ENCODE measurements at regions not wholly inside any gene's neighbourhood (a gene's known extent, or its start where the extent isn't known, plus 50 kb on each side); places are given as distances from the start of the nearest gene placed in this dataset.

DNA sequence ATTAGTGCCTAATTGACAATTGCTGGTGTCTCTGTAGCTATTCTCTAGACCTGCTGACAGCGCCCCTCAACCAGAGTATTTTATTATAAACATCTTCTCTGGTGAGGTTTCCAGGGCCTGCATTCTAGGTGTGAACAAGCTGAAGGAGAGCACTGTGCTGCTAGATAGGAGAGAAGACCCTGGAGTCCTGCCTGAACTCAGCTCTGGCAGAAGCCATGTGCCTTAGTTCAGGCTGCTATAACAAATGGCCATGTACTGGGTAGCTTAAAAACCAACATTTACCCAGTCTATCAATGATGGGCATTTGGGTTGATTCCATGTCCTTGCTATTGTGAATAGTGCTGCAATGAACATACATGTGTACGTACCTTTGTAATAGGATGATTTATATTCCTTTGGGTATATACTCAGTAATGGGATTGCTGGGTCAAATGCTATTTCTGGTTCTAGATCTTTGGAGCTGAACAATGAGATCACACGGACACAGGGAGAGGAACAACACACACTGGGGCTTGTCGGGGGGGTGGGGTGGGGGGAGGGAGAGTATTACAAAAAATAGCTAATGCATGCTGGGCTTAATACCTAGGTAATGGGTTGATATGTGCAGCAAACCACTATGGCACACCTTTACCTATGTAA, 185.5 kb upstream of the CPEB2 start:
- DNase-seq, result no peak
- H3K4me1 ChIP-seq, result no peaks in the 10 kb centered on the region
- H3K27me3 ChIP-seq, result no peaks in the 10 kb centered on the region
- no peak for TF ChIP-seq CTCF (IDR thresholded peaks at IDR 0.05; ENCODE audit: low read depth, low read length)
- H3K9me3 ChIP-seq, result no peaks in the 10 kb centered on the region
- H3K4me3 ChIP-seq (ENCODE audit: low read depth, low read length), result no peak overlapping the region
- no peaks in the 10 kb centered on the region for H3K36me3 ChIP-seq

DNA sequence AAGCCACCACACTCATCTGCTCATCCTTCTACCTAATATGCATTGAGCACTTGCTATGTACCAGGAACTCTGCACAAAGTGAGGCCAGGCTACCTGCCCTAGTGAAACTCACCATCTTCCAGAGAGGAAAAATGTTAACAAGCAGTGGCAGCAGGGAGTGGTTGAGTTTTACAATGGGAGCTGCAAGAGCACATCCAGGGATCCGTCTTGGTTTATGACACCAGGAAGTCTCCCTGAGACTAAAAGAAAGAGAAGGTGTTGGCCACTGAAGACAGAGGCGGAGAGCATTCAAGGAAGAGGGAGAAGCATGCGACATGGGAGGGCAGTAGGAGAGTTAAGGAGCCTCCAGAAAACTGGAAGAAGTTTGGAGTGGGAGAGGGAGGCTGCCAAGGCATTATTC, 178.1 kb upstream of the CPEB2 start:
- Histone ChIP-seq H3K4me1 (no peaks in the 10 kb centered on the region), H3K4me3 (ENCODE audit: low read depth, low read length) (no peak overlapping the region), H3K9me3 (no peaks in the 10 kb centered on the region), H3K36me3 (no peaks in the 10 kb centered on the region), H3K27me3 (no peaks in the 10 kb centered on the region)
- DNase-seq, result no peak
- TF ChIP-seq CTCF (IDR thresholded peaks at IDR 0.05; ENCODE audit: low read depth, low read length), result no peak

- DNase-seq, result no peak
- no peaks in the 10 kb centered on the region for H3K4me1 ChIP-seq
- H3K36me3 ChIP-seq, result no peaks in the 10 kb centered on the region
- no peak for TF ChIP-seq CTCF (IDR thresholded peaks at IDR 0.05; ENCODE audit: low read depth, low read length)
- no peaks in the 10 kb centered on the region for H3K9me3 ChIP-seq
- no peak overlapping the region for H3K4me3 ChIP-seq (ENCODE audit: low read depth, low read length)
- no peaks in the 10 kb centered on the region for H3K27me3 ChIP-seq
Observed at GRCh38 chr4:14827111-14827510, 175.2 kb upstream of the CPEB2 start.

- H3K9me3 ChIP-seq, result no peaks in the 10 kb centered on the region
- no peak overlapping the region for H3K4me3 ChIP-seq (ENCODE audit: low read depth, low read length)
- DNase-seq, result no peak
- H3K27me3 ChIP-seq, result no peaks in the 10 kb centered on the region
- H3K36me3 ChIP-seq, result no peaks in the 10 kb centered on the region
- H3K4me1 ChIP-seq, result no peaks in the 10 kb centered on the region
- no peak for TF ChIP-seq CTCF (IDR thresholded peaks at IDR 0.05; ENCODE audit: low read depth, low read length)
Observed at GRCh38 chr4:14829795-14830194, 172.5 kb upstream of the CPEB2 start.

DNA sequence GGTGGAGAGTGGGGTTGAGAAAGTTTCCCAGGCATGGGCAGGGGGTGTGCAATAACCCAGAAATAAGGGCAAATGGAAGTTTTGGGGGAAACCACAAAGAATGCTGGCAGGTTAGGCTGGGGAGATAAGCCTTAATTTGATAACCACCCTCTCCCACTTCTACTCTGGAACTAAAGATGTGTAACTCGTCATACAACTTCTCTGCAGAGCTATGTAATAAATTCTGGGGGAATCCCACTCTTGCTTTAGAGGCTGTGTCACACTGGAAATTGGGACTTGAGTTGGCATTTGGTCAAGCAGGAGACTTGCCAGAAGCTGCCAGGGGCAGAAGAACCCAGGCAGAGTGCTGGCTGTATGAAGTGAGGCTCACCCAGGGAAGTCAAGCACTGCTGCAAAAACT, 170.9 kb upstream of the CPEB2 start:
- no peak for TF ChIP-seq CTCF (IDR thresholded peaks at IDR 0.05; ENCODE audit: low read depth, low read length)
- no peaks in the 10 kb centered on the region for H3K27me3 ChIP-seq
- no peak for DNase-seq
- no peaks in the 10 kb centered on the region for H3K36me3 ChIP-seq
- H3K4me3 ChIP-seq (ENCODE audit: low read depth, low read length), result no peak overlapping the region
- no peaks in the 10 kb centered on the region for H3K4me1 ChIP-seq
- no peaks in the 10 kb centered on the region for H3K9me3 ChIP-seq

GRCh38 chr4:14833053-14833452, 169.2 kb upstream of the CPEB2 start:
- no peaks in the 10 kb centered on the region for H3K9me3 ChIP-seq
- H3K36me3 ChIP-seq, result no peaks in the 10 kb centered on the region
- H3K27me3 ChIP-seq, result no peaks in the 10 kb centered on the region
- H3K4me3 ChIP-seq (ENCODE audit: low read depth, low read length), result no peak overlapping the region
- H3K4me1 ChIP-seq, result no peaks in the 10 kb centered on the region
- TF ChIP-seq CTCF (IDR thresholded peaks at IDR 0.05; ENCODE audit: low read depth, low read length), result no peak
- DNase-seq, result no peak

Measured in BE2C (cell line).